ENCODE measurements at regions not wholly inside any gene's neighbourhood (a gene's known extent, or its start where the extent isn't known, plus 50 kb on each side); places are given as distances from the start of the nearest gene placed in this dataset.

- TF ChIP-seq REST (IDR thresholded peaks at IDR 0.05; ENCODE audit: borderline replicate concordance), result no peak
- no peak for TF ChIP-seq CTCF (IDR thresholded peaks at IDR 0.05; ENCODE audit: poor library complexity, severe bottlenecking)
- TF ChIP-seq EZH2 (IDR thresholded peaks at IDR 0.05; ENCODE audit: borderline replicate concordance, insufficient read depth, low read length, poor library complexity, severe bottlenecking), result no peak
- TF ChIP-seq POLR2AphosphoS5 (IDR thresholded peaks at IDR 0.05), result no peak
- no peak for TF ChIP-seq EP300 (conservative IDR thresholded peaks at IDR 0.05; ENCODE audit: poor library complexity, severe bottlenecking)
Observed at GRCh38 chr12:46455648-46456352, 83.2 kb upstream of the SLC38A2 start.
